DND-41 (cell line): ENCODE measurements at regions not wholly inside any gene's neighbourhood (a gene's known extent, or its start where the extent isn't known, plus 50 kb on each side); places are given as distances from the start of the nearest gene placed in this dataset.

ENCODE experiments used
- ATAC-seq: fragments of 200-7000 bp; cut with Tn5 transposase; 3 replicates; pipeline ENCODE4 v1.9.1; 2021; ENCODE audit warnings: low read depth; ENCODE audit not compliant: insufficient read depth
- DNase-seq: peaks from one replicate; pipeline ENCODE4 v3.0.0-alpha.2; 2020
- H2AFZ ChIP-seq: 2 replicates; pipeline ENCODE4 v1.6.0; 2012; ENCODE audit warnings: low read depth, low read length
- H3K27ac ChIP-seq: 2 replicates; pipeline ENCODE4 v1.5.1; 2012; ENCODE audit warnings: low read length, inconsistent platforms
- H3K27me3 ChIP-seq: fragments of 200-600 bp; sonication (generic); 2 replicates; pipeline ENCODE4 v1.6.0; 2012; ENCODE audit warnings: low read length, mild to moderate bottlenecking, inconsistent platforms; ENCODE audit not compliant: insufficient read depth, poor library complexity
- H3K36me3 ChIP-seq: 2 replicates; pipeline ENCODE4 v1.5.1; 2012; ENCODE audit warnings: low read length, inconsistent platforms; ENCODE audit not compliant: insufficient read depth
- H3K4me1 ChIP-seq: 2 replicates; pipeline ENCODE4 v1.5.1; 2012; ENCODE audit warnings: mild to moderate bottlenecking, low read length; ENCODE audit not compliant: insufficient read depth
- H3K4me2 ChIP-seq: 2 replicates; pipeline ENCODE4 v1.6.0; 2012; ENCODE audit warnings: mild to moderate bottlenecking, moderate library complexity, low read length, inconsistent platforms; ENCODE audit not compliant: insufficient read depth
- H3K4me3 ChIP-seq, 2 experiments: fragments of 200-600 bp in 1 of 2; shearing (Covaris generic) in 1 of 2; 2 replicates each; pipeline ENCODE4 v1.5.1; 2012 to 2016; ENCODE audit warnings: inconsistent platforms in 2 of 2, low read length in 2 of 2, mild to moderate bottlenecking in 2 of 2, low read depth in 1 of 2, moderate library complexity in 1 of 2
- H3K79me2 ChIP-seq: 2 replicates; pipeline ENCODE4 v1.6.0; 2012; ENCODE audit warnings: low read length, inconsistent platforms; ENCODE audit not compliant: insufficient read depth
- H3K9ac ChIP-seq: 2 replicates; pipeline ENCODE4 v1.6.0; 2012; ENCODE audit warnings: low read depth, mild to moderate bottlenecking, inconsistent platforms, low read length, moderate library complexity
- H3K9me3 ChIP-seq: 2 replicates; pipeline ENCODE4 v1.5.1; 2012; ENCODE audit warnings: low read length, moderate library complexity, mild to moderate bottlenecking, inconsistent platforms; ENCODE audit not compliant: insufficient read depth, severe bottlenecking
- H4K20me1 ChIP-seq: 2 replicates; pipeline ENCODE4 v1.6.0; 2012; ENCODE audit warnings: low read length; ENCODE audit not compliant: insufficient read depth
- EZH2 ChIP-seq: IDR thresholded peaks from 3 replicates; pipeline ENCODE4 v1.6.1; 2012; ENCODE audit warnings: borderline replicate concordance, low read depth, mild to moderate bottlenecking, moderate library complexity, low read length, inconsistent platforms; ENCODE audit not compliant: severe bottlenecking
- TF ChIP-seq, protein P1 (sequence below): IDR thresholded peaks from 2 replicates; pipeline ENCODE4 v1.5.1; 2012; ENCODE audit warnings: borderline replicate concordance, low read length, moderate library complexity, mild to moderate bottlenecking; ENCODE audit not compliant: poor library complexity, severe bottlenecking; ENCODE audit errors: extremely low read depth

DNA sequence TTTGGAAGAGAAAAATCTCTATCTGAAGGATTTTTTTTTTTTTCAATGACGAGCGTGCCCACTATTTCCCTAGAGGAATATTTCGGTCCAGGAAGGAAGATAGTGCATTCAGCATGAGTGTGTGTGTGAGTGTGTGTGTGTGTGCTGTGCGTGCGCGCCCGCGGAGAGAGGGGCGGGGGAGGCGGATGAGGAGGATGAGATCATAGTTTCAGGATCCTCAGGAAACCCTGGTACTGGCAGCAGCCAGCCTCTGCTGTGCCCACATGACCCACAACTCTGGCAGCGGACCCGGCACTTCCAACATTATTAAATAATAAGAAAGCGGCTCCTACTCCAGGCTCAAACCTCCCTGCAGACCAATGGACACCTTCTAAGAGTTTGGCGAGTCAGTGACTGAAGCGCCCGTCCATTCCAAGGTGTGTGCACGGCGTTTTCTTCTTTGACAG lies 217.0 kb upstream of the DTNA start:
- H3K4me2 ChIP-seq: no peak overlapping the region
- H4K20me1 ChIP-seq: no peaks in the 10 kb centered on the region
- H3K79me2 ChIP-seq: no peaks in the 10 kb centered on the region
- no peak overlapping the region for H3K9ac ChIP-seq
- H3K27ac ChIP-seq: no peak overlapping the region
- H3K36me3 ChIP-seq: no peaks in the 10 kb centered on the region
- TF ChIP-seq EZH2: no peak
- TF ChIP-seq, protein P1, sequence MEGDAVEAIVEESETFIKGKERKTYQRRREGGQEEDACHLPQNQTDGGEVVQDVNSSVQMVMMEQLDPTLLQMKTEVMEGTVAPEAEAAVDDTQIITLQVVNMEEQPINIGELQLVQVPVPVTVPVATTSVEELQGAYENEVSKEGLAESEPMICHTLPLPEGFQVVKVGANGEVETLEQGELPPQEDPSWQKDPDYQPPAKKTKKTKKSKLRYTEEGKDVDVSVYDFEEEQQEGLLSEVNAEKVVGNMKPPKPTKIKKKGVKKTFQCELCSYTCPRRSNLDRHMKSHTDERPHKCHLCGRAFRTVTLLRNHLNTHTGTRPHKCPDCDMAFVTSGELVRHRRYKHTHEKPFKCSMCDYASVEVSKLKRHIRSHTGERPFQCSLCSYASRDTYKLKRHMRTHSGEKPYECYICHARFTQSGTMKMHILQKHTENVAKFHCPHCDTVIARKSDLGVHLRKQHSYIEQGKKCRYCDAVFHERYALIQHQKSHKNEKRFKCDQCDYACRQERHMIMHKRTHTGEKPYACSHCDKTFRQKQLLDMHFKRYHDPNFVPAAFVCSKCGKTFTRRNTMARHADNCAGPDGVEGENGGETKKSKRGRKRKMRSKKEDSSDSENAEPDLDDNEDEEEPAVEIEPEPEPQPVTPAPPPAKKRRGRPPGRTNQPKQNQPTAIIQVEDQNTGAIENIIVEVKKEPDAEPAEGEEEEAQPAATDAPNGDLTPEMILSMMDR: no peak
- ATAC-seq (no peak), DNase-seq (no peak)
- no peak overlapping the region for H3K4me3 ChIP-seq
- H3K4me1 ChIP-seq: no peaks in the 10 kb centered on the region
- H2AFZ ChIP-seq: no peak overlapping the region
- H3K9me3 ChIP-seq: no peaks in the 10 kb centered on the region
- no peaks in the 10 kb centered on the region for H3K27me3 ChIP-seq

- no peak overlapping the region for H2AFZ ChIP-seq
Measured at GRCh38 chr18:34493566-34494358, 216.3 kb upstream of the DTNA start.

DNA sequence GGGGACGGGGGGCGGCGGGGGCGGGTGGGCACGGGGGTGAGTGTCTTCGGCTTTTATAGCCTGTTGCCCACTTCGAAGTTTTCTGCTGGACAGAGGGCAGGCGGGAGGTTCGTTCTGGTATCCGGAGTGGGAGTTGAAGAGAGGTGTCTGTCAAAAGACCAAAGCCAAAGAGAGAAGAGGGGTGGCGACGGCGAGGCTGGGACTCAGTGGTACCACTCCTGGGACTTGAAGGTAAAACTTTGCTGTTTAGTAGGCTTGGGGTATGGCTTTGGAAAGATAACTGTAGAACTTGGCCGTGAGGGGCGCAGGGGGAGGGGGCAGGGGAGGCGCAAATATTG lies 215.8 kb upstream of the DTNA start:
- Histone ChIP-seq H3K27ac (no peak overlapping the region), H3K36me3 (no peaks in the 10 kb centered on the region), H3K9me3 (no peaks in the 10 kb centered on the region), H3K79me2 (no peaks in the 10 kb centered on the region), H2AFZ (no peak overlapping the region), H3K27me3 (no peaks in the 10 kb centered on the region), H3K9ac (no peak overlapping the region), H3K4me3 (no peak overlapping the region), H4K20me1 (no peaks in the 10 kb centered on the region), H3K4me2 (no peak overlapping the region), H3K4me1 (no peaks in the 10 kb centered on the region)
- TF ChIP-seq, protein P1: no peak
- DNase-seq: no peak
- ATAC-seq: no peak

More at GRCh38 chr18:34493566-34494358, 216.3 kb upstream of the DTNA start:
- Histone ChIP-seq H3K4me3 (no peak overlapping the region), H3K36me3 (no peaks in the 10 kb centered on the region), H3K9ac (no peak overlapping the region), H4K20me1 (no peaks in the 10 kb centered on the region), H3K27ac (no peak overlapping the region), H3K9me3 (no peaks in the 10 kb centered on the region), H3K4me2 (no peak overlapping the region), H3K79me2 (no peaks in the 10 kb centered on the region), H3K4me1 (no peaks in the 10 kb centered on the region), H3K27me3 (no peaks in the 10 kb centered on the region)
- ATAC-seq: no peak
- TF ChIP-seq EZH2: no peak
- TF ChIP-seq, protein P1: no peak
- no peak for DNase-seq

GRCh38 chr18:34495506-34495905 lies 214.6 kb upstream of the DTNA start:
- no peak overlapping the region for H3K4me2 ChIP-seq
- DNase-seq (no peak), ATAC-seq (no peak)
- no peaks in the 10 kb centered on the region for H4K20me1 ChIP-seq
- H3K9ac ChIP-seq: no peak overlapping the region
- H3K79me2 ChIP-seq: no peaks in the 10 kb centered on the region
- no peaks in the 10 kb centered on the region for H3K4me1 ChIP-seq
- no peaks in the 10 kb centered on the region for H3K9me3 ChIP-seq
- TF ChIP-seq, protein P1: no peak
- no peak for TF ChIP-seq EZH2
- no peak overlapping the region for H3K27ac ChIP-seq
- no peak overlapping the region for H2AFZ ChIP-seq
- H3K4me3 ChIP-seq: no peak overlapping the region
- no peaks in the 10 kb centered on the region for H3K27me3 ChIP-seq
- H3K36me3 ChIP-seq: no peaks in the 10 kb centered on the region
